Stimulated activated CD8-positive, alpha-beta memory T cell treated with anti-CD3 and anti-CD28 coated beads, Interleukin-7, amount 100 ng/mL, for 48 hours (primary cell): ENCODE measurements at regions not wholly inside any gene's neighbourhood (a gene's known extent, or its start where the extent isn't known, plus 50 kb on each side); places are given as distances from the start of the nearest gene placed in this dataset.
"Not testable (repeated sequence)": the region's sequence is repeated elsewhere in the genome, so short reads cannot be mapped to it uniquely, and the experiment has no call there.

ENCODE experiments used
- DNase-seq, 2 donors: peaks; one replicate each; pipeline ENCODE4 v3.0.0-alpha.2; 2020; ENCODE audit warnings: low read depth in 1 of 2; ENCODE audit errors: extremely low read depth in 1 of 2

- no peak for DNase-seq
Measured at GRCh38 chr6:170067923-170068360, 222.9 kb downstream of the DLL1 start.

DNA sequence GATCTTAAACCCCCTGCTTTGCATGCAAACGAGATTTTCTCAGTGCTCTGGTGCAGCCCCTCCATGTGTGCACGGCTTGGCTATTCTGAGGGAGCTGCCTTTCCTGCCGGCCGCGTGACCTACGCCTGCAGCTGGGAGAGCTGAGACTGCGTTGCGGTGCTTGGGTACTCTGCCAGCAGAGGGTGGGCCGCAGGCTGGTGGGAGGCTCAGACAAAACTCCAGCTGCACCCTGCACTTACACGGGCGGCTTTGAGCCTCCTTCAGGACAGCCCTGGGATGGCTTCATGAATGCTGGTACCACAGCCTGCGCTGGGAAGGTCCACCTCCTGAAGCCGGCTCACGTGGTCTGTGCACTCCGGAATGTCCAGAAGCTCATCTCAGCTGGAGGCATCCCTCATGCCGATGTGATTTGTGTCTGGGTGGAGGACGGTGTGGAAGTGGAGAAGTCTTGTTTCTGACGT is 223.7 kb downstream of the DLL1 start:
- DNase-seq: no peak

DNA sequence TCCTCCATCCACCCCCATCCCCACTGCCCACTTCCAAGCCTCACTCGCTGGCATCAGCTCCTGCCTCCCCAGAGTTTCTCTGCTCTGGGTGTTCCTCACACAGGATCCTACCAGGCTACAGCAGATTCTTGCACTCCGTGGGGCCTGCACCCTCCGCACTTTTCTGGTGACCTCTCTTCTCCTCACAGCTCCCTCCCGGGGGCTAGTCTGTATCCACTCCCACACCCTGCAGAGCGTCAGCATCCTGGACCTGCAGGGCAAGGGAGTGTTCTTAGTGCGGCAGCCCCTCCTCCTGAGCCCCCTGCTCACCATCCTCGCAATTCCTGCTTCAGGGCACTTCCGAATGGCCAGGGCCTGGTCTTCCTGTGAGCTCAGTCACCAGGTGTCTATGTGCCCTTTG is 224.2 kb downstream of the DLL1 start:
- DNase-seq: no peak

DNA sequence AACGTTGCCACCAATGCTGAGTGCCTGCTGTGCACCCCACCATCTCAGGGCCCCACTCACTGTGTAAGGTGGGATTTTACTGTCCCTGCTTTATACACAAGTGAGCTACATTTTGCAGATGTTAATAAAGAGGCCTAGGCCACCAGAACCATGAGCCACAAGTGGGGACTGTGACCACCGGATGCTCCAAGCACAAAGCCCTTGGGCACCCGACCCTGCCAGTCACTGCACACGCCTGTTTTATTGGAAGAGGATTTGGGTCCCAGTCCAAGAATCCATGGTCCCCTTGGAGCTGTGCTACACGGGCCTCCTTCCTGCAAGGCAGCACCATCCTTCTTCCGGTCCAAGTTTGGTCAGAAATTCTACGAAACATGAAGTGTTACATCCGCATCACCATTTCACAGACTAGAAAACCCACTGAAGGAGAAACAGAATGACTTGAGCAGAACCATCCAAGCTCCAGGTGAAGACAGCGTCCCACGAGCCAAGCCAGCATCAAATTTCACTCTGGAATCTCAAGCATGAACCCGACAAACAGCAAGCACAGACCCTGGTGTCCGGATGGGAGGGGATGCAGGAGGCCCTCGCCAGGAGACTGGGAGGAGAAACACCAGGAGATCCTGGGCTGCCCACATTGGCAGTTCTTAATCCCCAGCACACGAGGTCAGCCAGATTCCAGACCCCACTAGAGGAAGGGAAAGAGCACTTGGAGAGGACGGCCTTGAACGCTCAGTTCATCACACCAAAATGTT is 226.9 kb downstream of the DLL1 start:
- DNase-seq: no peak

GRCh38 chr6:170063431-170063830 is 227.4 kb downstream of the DLL1 start:
- DNase-seq: no peak

DNA sequence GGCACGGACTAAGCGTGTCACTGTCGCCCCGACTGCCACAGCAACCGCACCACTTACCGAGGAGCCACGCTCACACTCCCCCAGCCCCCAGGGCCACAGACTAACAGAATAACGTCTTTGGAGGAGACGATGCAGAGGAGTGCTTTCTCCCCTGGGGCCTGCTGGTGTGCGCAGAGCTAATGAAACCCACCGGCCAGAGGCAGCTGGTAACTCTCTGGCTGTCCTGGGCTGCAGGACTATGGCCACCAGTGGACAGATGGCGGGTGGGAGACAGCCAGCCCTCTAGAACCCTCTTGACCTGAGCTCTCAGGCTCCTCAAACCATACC is 228.0 kb downstream of the DLL1 start:
- DNase-seq: no peak

- DNase-seq: no peak
Measured at GRCh38 chr6:170062209-170062914, 228.5 kb downstream of the DLL1 start.

- no peak for DNase-seq
Measured at GRCh38 chr6:170058878-170059485, 231.9 kb downstream of the DLL1 start.

DNA sequence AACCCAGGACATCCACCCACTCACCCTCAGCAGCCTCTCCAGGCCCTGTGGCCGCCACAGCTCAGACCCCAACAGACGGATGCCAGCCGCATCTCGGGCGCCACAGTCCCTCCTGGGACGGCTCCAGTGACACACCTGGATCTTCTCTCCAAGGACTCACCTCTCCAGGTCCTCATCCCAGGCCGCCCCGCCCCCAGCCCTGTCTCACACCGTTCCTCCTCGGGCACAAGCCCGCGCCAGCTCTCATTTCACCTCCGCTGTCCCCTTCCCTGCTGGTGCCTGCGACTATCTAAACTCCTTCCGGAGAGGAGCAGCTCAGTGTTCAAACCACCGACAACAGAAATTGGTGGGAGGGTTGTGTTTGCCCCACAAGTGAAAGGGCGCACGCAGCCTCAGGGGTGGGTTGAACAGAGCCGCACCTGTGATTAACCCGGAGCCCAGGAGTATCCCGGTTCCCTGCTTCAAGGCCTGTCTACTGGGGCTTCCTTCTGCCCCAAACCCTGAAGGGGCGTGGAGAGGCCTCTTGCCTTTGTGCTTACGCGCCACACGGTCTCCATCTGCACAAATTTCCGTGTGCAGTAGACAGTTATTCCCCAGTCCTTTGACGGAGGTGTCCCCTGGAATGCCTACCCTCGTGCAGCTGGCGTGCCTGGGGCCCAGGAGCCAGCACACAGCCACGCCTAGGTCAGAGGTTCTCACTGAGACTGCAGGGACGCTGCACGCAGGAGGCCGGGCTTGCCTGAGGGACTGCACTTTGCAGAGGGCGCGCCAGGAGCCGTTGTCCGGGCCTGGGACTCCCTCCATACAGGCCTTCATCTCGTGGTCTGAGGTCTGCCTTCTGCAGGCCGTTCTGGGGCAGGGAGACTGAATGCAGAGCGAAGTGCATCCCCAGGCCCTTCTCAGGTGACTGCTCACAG is 232.7 kb downstream of the DLL1 start:
- no peak for DNase-seq

DNA sequence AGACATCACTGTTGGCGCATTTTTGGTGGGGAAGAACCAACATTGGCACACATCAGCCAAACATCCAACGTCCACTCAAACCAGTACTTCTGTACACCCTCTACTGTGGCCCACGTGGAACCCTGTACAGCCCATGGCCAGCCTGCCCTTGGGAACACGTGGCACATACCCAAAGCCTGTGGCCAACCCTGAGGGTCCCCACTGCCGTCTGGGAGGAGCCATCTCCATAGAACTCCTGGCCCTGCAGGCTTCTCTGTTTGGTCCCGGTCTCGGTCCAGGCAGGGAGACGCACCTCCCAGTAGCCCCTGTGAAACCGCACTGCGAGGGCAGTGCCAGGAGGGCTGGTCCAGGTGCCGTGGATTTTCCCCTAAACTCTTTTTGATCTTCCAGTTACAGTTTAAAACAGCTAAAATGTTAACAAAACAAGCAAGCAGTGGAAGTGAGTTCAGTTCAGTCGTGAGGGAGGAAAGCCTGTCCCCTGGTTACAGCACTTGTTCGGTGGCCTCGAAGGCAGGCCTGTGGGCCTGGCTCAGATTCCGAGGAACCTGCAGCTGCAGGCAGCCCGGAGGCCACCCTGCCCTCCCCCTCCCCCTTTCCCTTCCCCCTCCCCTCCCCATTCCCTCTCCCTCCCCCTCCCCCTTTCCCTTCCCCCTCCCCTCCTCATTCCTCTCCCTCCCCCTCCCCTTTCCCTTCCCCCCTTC is 233.7 kb downstream of the DLL1 start:
- DNase-seq: no peak

DNA sequence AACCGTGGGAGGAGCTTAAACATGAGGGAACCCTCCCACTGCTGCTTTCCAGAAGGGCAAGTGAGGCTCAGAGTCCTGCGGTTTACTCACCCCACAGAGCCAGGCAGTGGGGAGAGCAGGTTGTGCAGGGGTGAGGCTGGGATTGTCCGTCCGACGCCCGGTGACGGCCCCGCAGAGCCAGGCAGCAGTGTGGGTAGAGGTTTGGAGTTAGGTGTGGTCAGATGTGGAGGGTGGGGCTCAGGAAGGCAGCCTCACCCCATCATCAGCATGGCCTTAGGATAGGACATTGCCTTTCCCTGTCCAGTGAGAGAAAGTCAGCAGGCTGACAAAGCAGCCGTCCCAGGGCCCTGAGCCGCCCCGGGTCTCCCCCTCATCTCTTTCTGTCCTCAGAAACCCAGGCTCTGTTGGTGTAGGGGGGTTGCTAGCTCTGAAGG is 234.6 kb downstream of the DLL1 start:
- no peak for DNase-seq

GRCh38 chr6:170055797-170056196 is 235.1 kb downstream of the DLL1 start:
- not testable (repeated sequence) for DNase-seq

- no peak for DNase-seq
Measured at GRCh38 chr6:170053966-170054661, 236.8 kb downstream of the DLL1 start.

GRCh38 chr6:170052991-170053821 is 237.7 kb downstream of the DLL1 start:
- no peak for DNase-seq

GRCh38 chr6:170051229-170052172 is 239.4 kb downstream of the DLL1 start:
- no peak for DNase-seq

GRCh38 chr6:170050591-170051041 is 240.3 kb downstream of the DLL1 start:
- no peak for DNase-seq
